ENCODE measurements at regions not wholly inside any gene's neighbourhood (a gene's known extent, or its start where the extent isn't known, plus 50 kb on each side); places are given as distances from the start of the nearest gene placed in this dataset.

GRCh38 chr12:97093187-97093683 lies 186.2 kb downstream of the NEDD1 start:
- no peak for DNase-seq (ENCODE audit: low read depth)

DNA sequence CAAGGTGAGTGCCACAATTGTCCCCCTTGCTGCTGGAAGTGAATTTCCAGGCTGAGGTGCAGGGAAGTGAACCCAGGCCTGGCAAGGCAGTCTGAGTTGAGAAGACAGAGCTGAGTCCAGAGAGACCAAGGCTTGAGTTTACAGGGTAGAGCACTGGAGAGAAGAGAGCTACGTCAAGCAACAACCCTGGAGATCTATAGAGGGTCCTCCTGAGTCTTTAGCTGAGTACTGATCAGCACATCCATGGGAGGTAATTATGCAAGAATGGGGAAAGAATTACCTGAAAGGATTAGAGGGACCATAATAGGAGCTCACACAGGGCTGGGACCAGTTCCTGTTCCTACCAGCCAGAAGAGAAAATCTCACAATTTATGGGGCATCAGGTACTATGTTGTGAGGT lies 190.7 kb downstream of the NEDD1 start:
- DNase-seq (ENCODE audit: low read depth), result no peak

DNA sequence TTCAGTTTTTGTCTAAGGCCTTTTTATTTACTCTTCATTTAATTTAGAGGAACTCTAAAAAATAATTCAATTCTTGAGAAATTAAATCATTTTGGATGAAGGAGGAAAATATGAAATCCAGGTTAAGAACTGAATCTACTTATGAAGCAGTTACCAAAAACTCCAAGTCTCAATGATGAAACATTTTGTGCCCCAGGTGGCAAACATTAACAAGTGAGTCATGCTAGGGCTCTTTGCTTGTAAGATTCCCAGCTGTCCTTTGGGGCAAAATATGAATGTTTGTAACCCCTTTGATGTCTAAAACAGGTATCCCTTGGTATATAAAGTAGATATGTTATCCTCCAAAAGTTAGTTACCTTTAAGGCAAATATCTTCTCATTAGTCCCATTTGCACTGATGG lies 202.4 kb downstream of the NEDD1 start:
- DNase-seq (ENCODE audit: low read depth), result no peak

GRCh38 chr12:97112136-97112535 lies 205.1 kb downstream of the NEDD1 start:
- DNase-seq (ENCODE audit: low read depth), result no peak

DNA sequence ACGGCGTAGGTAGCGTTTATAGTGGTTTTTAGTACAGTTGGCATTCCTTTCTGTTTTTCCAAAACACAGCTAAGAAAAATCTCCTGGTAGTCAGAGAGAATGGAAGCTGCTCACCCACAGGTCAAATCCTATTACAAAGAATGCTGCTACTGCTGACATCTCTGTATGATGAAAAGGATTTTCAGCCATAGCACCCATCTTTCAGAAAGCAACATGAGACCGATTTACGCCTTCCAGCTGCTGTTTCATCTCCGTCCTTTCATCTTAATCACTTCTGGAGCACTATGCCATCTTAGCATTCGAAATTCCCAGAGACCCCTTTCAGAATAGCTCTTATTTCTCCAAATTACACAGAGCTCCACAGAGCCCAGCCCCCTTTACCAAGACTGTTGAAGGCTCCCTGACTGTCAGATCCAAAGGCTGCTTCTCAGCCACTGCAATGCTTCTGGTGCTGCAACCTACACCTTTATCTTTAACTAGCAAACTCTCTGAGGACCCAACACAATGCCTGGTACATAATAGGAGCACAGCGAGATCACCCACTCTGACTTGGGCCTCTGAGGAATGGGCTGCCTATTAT lies 211.8 kb downstream of the NEDD1 start:
- DNase-seq (ENCODE audit: low read depth), result no peak

GRCh38 chr12:97127061-97127460 lies 220.0 kb downstream of the NEDD1 start:
- no peak for DNase-seq (ENCODE audit: low read depth)

DNA sequence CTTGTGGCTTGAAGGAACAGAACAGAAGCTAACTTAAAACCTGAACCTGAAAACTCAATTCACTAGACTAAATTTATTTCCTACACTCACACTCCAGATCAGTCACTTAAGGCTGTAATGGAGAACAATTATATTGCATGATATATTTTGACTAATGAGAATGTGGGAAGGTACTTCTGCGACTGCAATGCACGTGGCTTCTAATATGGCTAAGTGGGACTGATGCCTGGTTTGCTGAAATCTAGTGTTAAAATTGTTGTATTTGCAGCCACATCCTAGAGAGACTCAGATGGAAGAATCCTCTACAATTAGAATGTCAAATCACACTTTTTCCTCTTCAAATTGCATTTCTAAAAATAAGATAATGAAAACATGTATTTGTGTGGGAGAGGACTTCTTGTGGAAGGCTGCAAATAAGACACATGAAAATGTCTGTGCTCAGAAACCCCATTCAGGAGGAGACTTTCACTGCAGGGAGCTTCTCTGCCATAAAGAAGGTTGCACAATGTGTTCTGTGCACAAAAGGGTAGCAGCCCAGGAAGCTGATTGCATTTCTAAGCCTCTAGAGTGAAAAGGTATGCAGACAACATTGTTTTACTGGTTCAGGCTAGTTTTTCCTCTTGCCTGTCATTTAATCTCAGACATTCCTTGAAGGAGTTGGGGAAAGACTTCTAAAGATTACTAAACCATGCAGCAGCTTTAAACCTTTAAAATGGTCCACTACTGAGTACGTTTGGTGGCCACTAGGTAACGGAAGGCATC lies 224.3 kb downstream of the NEDD1 start:
- DNase-seq (ENCODE audit: low read depth), result no peak

GRCh38 chr12:97132270-97132669 lies 225.2 kb downstream of the NEDD1 start:
- DNase-seq (ENCODE audit: low read depth), result no peak

DNA sequence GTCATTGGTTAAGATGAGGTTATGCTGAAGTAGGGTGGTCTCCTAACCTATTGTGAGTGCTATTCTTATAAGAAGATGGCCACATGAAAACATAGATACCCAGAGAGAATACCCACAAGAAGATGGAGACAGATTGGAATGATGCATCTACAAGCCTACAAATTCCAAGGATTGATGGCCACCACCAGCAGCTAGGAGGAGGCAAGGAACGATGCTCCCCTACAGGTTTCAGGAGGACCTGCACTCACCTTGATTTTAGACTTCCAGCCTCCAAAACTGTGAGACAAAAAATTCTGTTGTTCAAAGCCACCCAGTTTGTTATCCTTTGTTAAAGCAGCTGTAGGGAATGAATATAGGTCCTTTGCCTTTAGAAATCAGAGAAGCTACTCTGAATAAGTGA lies 227.4 kb downstream of the NEDD1 start:
- no peak for DNase-seq (ENCODE audit: low read depth)

- no peak for DNase-seq (ENCODE audit: low read depth)
Measured at GRCh38 chr12:97140355-97140754, 233.3 kb downstream of the NEDD1 start.

DNA sequence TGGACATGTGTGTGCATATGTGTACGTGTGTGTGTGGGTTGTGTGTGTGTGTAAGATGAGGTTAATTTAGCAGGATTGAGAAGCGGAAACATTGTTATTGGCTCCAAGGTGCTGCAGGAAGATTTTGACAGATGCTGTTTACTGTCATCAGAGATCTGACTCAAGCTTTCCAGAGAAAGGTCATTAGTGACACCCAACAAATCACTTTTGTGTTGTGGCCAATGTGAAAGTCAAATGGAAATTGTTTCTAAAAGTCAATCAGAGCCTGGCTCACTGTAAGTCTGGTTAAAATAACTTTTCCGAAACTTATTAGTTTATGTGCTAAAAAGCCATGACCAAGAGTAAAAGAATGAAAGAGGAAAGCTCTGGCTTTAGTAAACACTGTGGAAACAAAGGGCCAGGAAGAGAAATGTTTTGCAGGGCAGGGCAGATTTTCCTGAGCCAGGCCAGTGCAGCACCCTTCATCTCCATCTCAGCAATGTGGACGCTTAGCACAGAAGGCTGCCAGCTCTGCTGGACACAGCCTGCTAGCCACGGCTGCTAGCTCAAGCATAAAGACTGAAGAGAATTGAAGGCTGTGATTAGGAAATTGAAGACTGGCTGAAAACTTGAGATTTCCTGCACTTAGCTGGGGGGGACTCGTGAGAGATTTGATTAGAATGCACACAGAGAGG lies 235.8 kb downstream of the NEDD1 start:
- no peak for DNase-seq (ENCODE audit: low read depth)

DNA sequence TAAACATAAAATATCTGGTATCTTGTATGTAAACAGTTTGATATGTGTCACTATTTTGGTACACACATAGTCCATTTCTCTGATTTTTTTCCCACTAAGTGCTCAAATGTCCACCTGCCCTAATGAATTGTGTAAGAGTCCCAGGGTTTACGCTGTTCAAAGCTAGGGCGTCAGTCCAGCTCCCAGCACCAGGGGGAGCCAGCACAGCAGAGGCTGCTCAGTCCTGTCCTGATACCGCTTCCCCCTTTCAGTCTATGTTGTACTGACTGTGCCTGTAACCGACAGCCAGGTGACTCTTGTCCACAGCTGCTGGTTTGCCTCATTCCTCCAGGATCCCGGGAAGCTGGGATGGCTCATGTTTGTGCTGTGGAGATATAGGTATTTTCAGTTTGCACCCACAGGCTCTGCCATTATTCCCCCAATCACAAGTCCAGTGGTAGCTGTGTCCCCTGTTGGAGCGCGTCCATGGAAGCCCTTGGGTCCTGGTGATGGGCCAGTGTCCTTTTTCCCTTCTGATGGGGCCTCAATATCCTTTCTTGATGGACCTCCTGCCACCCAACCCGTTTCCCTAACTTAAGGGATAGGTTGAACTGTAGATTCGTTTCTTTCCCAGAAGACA lies 242.0 kb downstream of the NEDD1 start:
- peak; percentile 31 for DNase-seq (ENCODE audit: low read depth)

GRCh38 chr12:97151481-97151880 lies 244.4 kb downstream of the NEDD1 start:
- no peak for DNase-seq (ENCODE audit: low read depth)

DNA sequence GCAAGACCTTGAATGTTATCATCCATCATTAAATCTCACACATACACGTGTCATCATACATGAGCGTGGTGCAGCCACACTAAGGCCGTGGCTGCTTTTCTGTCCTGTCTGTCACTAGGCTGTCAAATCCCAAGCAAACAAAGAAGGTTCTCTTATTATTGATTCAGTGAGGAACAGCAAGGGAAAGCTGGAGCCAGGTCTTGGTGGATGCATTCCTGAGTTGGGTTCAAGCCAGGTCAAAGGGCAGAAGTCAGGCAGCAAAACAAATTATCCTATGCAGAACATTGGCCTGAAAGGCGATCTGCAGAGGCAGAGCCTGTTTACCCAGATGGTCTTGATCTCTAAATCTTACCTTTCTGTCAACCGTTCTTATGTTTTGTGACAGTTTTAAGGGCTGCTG lies 252.3 kb downstream of the NEDD1 start:
- no peak for DNase-seq (ENCODE audit: low read depth)

DNA sequence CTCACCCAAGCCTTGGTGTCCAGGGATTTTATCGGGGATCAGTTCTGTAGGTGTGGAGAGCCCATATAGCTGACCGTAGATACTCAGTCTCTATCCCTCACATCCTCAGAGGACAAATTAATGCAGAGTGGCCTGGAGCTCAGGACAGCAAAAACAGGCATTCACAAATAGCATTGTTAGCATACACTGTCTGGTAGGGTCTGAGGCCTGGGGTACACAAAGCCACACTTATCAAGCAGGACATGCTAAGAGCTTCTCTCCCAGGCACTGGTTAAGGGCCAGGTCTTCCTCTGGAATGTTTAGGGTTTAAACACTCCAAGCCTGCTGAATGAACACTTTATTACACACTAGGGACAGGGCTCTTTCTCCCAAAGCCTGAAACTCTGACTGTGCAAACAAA lies 253.2 kb downstream of the NEDD1 start:
- DNase-seq (ENCODE audit: low read depth), result no peak

DNA sequence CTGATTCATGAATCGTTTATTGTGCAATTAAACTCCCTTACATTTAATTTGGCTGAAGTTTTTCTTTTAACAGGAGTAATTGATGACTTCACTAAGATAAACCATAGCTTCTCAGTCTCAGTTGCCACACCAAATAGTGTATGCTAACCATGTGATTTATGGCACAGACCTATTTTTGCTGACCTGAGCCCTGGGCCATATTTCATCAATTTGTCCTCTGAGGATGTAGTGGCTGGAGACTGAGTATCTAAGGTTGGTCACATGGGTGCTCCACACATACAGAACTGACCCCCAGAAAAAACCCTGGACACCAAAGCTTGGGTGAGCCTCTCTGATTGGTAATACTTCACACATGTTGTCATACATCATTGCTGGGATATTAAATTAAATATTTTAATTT lies 255.1 kb downstream of the NEDD1 start:
- DNase-seq (ENCODE audit: low read depth), result no peak

GRCh38 chr12:97164936-97165335 lies 257.9 kb downstream of the NEDD1 start:
- no peak for DNase-seq (ENCODE audit: low read depth)

DNA sequence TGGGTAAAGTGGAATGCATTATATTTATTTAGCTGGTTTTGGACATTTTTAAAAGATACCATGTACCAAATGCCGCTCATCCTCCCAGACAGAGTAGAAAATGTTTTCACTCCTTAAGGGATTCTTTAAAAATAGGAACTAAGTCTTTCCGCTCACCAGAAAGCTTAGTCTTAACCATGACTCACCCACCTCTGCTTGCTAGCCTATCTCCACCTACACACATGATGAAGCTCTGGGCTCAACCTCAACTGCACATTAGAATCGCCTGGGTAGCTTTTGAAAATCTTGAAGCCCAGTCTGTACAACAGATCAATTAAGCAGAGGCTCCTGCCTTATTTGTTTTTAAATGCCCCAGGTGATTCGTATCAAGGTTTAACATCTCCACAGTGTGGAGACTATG lies 260.5 kb downstream of the NEDD1 start:
- DNase-seq (ENCODE audit: low read depth), result no peak

DNA sequence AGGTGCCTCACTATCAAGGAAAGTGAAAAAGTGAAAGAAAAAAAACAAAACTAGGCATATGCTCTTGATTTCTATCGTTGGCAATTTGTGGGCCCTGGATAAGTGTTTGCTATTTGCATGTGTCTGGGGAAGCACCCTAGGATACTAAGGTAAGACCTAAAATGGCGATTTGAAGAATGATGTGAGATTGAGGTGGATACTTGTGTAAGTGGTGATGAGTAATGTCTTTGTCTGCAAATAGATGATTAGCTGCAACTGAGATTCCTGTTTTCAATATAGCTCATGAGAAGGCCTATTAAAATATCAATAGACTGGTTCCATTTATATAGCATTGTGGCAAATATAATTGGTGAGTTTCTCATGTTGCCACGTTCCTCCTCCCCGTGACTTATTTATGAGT lies 261.7 kb downstream of the NEDD1 start:
- DNase-seq (ENCODE audit: low read depth), result no peak

GRCh38 chr12:97169889-97170567 lies 263.0 kb downstream of the NEDD1 start:
- DNase-seq (ENCODE audit: low read depth), result no peak

GRCh38 chr12:97173688-97174410 lies 266.8 kb downstream of the NEDD1 start:
- DNase-seq (ENCODE audit: low read depth), result no peak

DNA sequence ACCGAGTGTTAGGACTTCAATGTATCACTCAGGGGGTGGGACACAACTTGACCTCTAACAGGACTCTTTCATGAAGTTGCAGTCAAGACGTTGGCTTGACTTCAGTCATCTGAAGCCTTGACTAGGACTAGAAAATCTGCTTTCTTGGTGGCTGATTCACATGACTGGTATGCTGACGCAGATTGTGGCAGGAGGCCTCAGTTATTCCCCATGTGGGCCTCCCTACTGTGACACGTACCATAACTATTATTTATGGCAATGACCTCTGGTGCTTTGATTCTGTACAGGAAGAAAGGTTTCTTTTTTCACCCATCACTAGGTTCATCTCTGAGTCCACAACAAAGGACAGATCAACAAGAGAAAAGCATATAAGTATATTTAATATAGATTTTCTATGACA lies 270.4 kb downstream of the NEDD1 start:
- DNase-seq (ENCODE audit: low read depth), result peak; percentile 20

Data from EH (cell line).